ENCODE measurements at regions not wholly inside any gene's neighbourhood (a gene's known extent, or its start where the extent isn't known, plus 50 kb on each side); places are given as distances from the start of the nearest gene placed in this dataset.

DNA sequence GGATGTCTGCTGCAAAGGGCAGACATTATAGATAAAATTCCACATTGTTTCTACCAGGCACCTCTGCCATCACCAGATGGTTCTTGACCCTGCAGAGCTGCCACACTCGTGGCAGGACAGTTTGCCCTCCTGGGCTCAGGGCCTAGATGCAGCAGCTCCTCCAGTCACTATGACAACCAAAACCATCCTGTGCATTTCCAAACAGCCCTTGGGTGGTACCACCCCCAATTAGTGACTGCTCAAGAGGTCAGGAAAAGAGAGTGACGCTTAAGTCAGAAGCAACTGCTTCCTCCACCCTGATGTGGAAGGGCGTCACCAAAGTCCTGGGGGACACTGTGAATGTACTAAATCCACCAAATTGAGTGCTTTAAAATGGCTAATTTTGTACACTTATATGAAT, 109.2 kb downstream of the C16orf95 start:
- TF ChIP-seq, protein P1, sequence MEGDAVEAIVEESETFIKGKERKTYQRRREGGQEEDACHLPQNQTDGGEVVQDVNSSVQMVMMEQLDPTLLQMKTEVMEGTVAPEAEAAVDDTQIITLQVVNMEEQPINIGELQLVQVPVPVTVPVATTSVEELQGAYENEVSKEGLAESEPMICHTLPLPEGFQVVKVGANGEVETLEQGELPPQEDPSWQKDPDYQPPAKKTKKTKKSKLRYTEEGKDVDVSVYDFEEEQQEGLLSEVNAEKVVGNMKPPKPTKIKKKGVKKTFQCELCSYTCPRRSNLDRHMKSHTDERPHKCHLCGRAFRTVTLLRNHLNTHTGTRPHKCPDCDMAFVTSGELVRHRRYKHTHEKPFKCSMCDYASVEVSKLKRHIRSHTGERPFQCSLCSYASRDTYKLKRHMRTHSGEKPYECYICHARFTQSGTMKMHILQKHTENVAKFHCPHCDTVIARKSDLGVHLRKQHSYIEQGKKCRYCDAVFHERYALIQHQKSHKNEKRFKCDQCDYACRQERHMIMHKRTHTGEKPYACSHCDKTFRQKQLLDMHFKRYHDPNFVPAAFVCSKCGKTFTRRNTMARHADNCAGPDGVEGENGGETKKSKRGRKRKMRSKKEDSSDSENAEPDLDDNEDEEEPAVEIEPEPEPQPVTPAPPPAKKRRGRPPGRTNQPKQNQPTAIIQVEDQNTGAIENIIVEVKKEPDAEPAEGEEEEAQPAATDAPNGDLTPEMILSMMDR (conservative IDR thresholded peaks at IDR 0.05; ENCODE audit: low read length), result no peak
- TF ChIP-seq EZH2phosphoT487 (IDR thresholded peaks at IDR 0.05; ENCODE audit: borderline replicate concordance, low read depth, low read length), result no peak

Data from OCI-LY7 (cell line).